ENCODE measurements at regions not wholly inside any gene's neighbourhood (a gene's known extent, or its start where the extent isn't known, plus 50 kb on each side); places are given as distances from the start of the nearest gene placed in this dataset.

DNA sequence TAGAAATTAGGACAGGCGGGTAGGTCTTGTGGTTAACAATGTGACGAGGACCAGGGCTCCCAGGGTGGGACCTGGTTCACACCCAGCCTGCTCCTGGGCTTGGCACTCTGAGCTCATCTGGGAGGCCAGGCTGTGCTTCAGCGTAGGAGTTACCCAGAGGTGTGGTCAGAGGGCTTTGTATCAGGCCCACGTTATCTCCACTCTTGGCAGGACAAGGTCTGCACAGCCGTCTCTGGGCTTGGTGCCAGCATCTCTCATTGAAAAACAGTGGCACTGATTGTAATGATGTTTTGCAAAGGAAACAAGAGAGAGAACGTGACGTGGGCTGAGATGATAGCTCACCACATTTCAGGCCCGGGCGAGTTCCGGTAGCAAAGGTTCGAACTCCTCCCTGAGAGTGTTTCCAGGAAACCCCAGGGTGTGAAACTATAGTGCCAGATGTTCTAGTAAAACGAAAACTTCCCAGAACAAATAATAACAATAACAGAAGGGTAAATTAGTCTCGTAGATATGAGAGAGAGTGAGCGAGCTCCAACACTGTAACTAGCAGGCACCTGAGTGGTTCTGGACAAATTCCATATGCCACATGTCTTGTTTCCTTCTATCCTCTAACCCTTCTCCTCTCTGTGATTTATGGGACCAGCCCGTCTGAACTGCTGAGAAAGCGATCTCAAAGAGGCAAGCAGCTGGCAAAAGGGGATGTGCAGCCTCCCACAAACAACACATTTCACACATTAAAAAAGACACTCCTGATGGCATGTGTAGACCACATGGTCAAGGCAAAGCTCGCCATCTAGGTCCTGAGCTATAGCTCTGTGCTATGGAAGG, 227.3 kb downstream of the KTN1 start:
- Histone ChIP-seq H3K4me1 (ENCODE audit: control insufficient read depth in 4 of 4, insufficient read depth in 4 of 4, low read length in 3 of 4) (no peaks in the 10 kb centered on the region), H3K9me3 (ENCODE audit: control insufficient read depth in 4 of 4, low read length in 3 of 4) (no peaks in the 10 kb centered on the region), H3K9ac (ENCODE audit: low read depth in 1 of 2, low read length in 2 of 2) (no peak overlapping the region), H3K27me3 (ENCODE audit: control insufficient read depth in 4 of 4, insufficient read depth in 4 of 4, low read length in 3 of 4) (no peaks in the 10 kb centered on the region), H3K36me3 (ENCODE audit: control insufficient read depth in 4 of 4, insufficient read depth in 3 of 4, low read depth in 1 of 4, low read length in 3 of 4) (no peaks in the 10 kb centered on the region), H3K27ac (ENCODE audit: low read depth in 1 of 2, low read length in 2 of 2) (peak overlapping the region in 1 of 2 donors; percentile 37), H3K4me3 (ENCODE audit: low read depth in 1 of 3, low read length in 3 of 3) (no peak overlapping the region)
- TF ChIP-seq GABPA (IDR thresholded peaks at IDR 0.05 in 1 of 2, conservative IDR thresholded peaks at IDR 0.05 in 1 of 2) (peak; percentile 21 to 23), NR2F2 (IDR thresholded peaks at IDR 0.05) (peak; percentile 67), YY1 (IDR thresholded peaks at IDR 0.05) (peak; percentile 29), RXRA (IDR thresholded peaks at IDR 0.05) (no peak), HNF4A (conservative IDR thresholded peaks at IDR 0.05) (peak in 1 of 2 donors; percentile 48), SP1 (IDR thresholded peaks at IDR 0.05) (peak; percentile 52), RAD21 (IDR thresholded peaks at IDR 0.05) (peak in 1 of 2 donors; percentile 33)
- TF ChIP-seq, protein P1, sequence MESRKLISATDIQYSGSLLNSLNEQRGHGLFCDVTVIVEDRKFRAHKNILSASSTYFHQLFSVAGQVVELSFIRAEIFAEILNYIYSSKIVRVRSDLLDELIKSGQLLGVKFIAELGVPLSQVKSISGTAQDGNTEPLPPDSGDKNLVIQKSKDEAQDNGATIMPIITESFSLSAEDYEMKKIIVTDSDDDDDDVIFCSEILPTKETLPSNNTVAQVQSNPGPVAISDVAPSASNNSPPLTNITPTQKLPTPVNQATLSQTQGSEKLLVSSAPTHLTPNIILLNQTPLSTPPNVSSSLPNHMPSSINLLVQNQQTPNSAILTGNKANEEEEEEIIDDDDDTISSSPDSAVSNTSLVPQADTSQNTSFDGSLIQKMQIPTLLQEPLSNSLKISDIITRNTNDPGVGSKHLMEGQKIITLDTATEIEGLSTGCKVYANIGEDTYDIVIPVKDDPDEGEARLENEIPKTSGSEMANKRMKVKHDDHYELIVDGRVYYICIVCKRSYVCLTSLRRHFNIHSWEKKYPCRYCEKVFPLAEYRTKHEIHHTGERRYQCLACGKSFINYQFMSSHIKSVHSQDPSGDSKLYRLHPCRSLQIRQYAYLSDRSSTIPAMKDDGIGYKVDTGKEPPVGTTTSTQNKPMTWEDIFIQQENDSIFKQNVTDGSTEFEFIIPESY (IDR thresholded peaks at IDR 0.05) = no peak
- TF ChIP-seq, protein P2, sequence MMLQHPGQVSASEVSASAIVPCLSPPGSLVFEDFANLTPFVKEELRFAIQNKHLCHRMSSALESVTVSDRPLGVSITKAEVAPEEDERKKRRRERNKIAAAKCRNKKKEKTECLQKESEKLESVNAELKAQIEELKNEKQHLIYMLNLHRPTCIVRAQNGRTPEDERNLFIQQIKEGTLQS (IDR thresholded peaks at IDR 0.05) = no peak
- TF ChIP-seq, protein P3, sequence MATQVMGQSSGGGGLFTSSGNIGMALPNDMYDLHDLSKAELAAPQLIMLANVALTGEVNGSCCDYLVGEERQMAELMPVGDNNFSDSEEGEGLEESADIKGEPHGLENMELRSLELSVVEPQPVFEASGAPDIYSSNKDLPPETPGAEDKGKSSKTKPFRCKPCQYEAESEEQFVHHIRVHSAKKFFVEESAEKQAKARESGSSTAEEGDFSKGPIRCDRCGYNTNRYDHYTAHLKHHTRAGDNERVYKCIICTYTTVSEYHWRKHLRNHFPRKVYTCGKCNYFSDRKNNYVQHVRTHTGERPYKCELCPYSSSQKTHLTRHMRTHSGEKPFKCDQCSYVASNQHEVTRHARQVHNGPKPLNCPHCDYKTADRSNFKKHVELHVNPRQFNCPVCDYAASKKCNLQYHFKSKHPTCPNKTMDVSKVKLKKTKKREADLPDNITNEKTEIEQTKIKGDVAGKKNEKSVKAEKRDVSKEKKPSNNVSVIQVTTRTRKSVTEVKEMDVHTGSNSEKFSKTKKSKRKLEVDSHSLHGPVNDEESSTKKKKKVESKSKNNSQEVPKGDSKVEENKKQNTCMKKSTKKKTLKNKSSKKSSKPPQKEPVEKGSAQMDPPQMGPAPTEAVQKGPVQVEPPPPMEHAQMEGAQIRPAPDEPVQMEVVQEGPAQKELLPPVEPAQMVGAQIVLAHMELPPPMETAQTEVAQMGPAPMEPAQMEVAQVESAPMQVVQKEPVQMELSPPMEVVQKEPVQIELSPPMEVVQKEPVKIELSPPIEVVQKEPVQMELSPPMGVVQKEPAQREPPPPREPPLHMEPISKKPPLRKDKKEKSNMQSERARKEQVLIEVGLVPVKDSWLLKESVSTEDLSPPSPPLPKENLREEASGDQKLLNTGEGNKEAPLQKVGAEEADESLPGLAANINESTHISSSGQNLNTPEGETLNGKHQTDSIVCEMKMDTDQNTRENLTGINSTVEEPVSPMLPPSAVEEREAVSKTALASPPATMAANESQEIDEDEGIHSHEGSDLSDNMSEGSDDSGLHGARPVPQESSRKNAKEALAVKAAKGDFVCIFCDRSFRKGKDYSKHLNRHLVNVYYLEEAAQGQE (IDR thresholded peaks at IDR 0.05) = no peak
- TF ChIP-seq, protein P4, sequence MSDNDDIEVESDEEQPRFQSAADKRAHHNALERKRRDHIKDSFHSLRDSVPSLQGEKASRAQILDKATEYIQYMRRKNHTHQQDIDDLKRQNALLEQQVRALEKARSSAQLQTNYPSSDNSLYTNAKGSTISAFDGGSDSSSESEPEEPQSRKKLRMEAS (IDR thresholded peaks at IDR 0.05) = no peak
- DNase-seq (ENCODE audit: low spot score) = peak; percentile 62
- WGBS = 27% methylated on average over 17 of the region's 17 CpGs

DNA sequence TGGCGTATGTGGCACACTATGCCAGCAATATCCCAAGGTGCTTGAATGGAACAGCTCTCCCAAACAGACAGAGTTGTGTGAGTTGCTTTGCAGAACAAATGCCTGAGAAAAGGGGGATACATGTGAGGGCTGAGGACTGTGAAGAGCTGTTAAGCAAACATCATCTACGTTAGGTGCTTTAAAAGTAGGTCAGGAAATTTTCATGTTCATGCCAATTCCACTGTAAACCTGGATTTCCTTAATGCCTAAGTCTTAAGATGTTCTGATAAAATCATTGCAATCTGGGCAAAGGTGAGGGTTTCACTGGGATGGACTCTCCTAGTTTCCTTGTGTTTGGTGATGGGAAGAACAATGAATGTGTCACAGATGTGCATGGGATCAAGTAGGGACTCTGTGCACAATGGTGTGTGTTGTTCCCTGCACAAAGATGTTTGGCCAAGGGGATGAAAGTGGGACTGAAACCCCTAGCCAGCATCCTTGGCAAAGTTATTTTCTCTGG, 227.9 kb downstream of the KTN1 start:
- 88% methylated on average over 2 of the region's 2 CpGs for WGBS
- Histone ChIP-seq H3K4me1 (ENCODE audit: control insufficient read depth in 4 of 4, insufficient read depth in 4 of 4, low read length in 3 of 4) (no peaks in the 10 kb centered on the region), H3K9me3 (ENCODE audit: control insufficient read depth in 4 of 4, low read length in 3 of 4) (no peaks in the 10 kb centered on the region), H3K27ac (ENCODE audit: low read depth in 1 of 2, low read length in 2 of 2) (peak overlapping the region in 1 of 2 donors; percentile 37), H3K4me3 (ENCODE audit: low read depth in 1 of 3, low read length in 3 of 3) (no peak overlapping the region), H3K9ac (ENCODE audit: low read depth in 1 of 2, low read length in 2 of 2) (no peak overlapping the region), H3K27me3 (ENCODE audit: control insufficient read depth in 4 of 4, insufficient read depth in 4 of 4, low read length in 3 of 4) (no peaks in the 10 kb centered on the region), H3K36me3 (ENCODE audit: control insufficient read depth in 4 of 4, insufficient read depth in 3 of 4, low read depth in 1 of 4, low read length in 3 of 4) (no peaks in the 10 kb centered on the region)
- no peak for DNase-seq (ENCODE audit: low spot score)
- TF ChIP-seq HNF4G (IDR thresholded peaks at IDR 0.05) (no peak), SP1 (IDR thresholded peaks at IDR 0.05) (no peak), GABPA (IDR thresholded peaks at IDR 0.05 in 1 of 2, conservative IDR thresholded peaks at IDR 0.05 in 1 of 2) (no peak), YY1 (IDR thresholded peaks at IDR 0.05) (no peak), RXRA (IDR thresholded peaks at IDR 0.05) (no peak), FOXA2 (IDR thresholded peaks at IDR 0.05) (no peak), FOXA1 (IDR thresholded peaks at IDR 0.05) (no peak), RAD21 (IDR thresholded peaks at IDR 0.05) (no peak)
- TF ChIP-seq, protein P2 (IDR thresholded peaks at IDR 0.05) = no peak
- TF ChIP-seq, protein P3 (IDR thresholded peaks at IDR 0.05) = no peak
- TF ChIP-seq, protein P1 (IDR thresholded peaks at IDR 0.05) = no peak
- TF ChIP-seq, protein P4 (IDR thresholded peaks at IDR 0.05) = no peak

Measured in liver (tissue), 7 donors.